ENCODE measurements at regions not wholly inside any gene's neighbourhood (a gene's known extent, or its start where the extent isn't known, plus 50 kb on each side); places are given as distances from the start of the nearest gene placed in this dataset.

- Mint-ChIP-seq H3K27me3 (ENCODE audit: low read depth in 3 of 3) (peaks cover 2 to 11% (median 9%) of the 10 kb centered on the region in 3 donors), H3K4me1 (no peaks in the 10 kb centered on the region), H3K9me3 (no peaks in the 10 kb centered on the region), H3K36me3 (no peaks in the 10 kb centered on the region), H3K4me3 (no peak overlapping the region), H3K27ac (no peak overlapping the region)
- no peak for DNase-seq
- Histone ChIP-seq H3K4me2 (replicated peaks; ENCODE audit: extremely low read depth, low read length, poor library complexity, severe bottlenecking) (no peak overlapping the region), H2AFZ (ENCODE audit: insufficient read depth, low read depth, low read length, poor library complexity, severe bottlenecking) (no peak overlapping the region), H3K79me2 (ENCODE audit: insufficient read depth, low read length) (no peaks in the 10 kb centered on the region), H3K4me1 (ENCODE audit: control insufficient read depth in 1 of 2, insufficient read depth in 2 of 2, low read length in 2 of 2) (no peaks in the 10 kb centered on the region), H3K36me3 (replicated peaks in 1 of 2; ENCODE audit: control insufficient read depth in 1 of 2, insufficient read depth in 2 of 2, low read length in 2 of 2) (no peaks in the 10 kb centered on the region), H3K27ac (ENCODE audit: low read depth in 1 of 2, low read length in 2 of 2) (no peak overlapping the region), H3K9ac (ENCODE audit: insufficient read depth, low read length, poor library complexity, severe bottlenecking) (no peak overlapping the region), H3K4me3 (replicated peaks in 1 of 3; ENCODE audit: low read depth in 2 of 3, low read length in 3 of 3) (no peak overlapping the region), H4K20me1 (ENCODE audit: insufficient read depth, low read length) (no peaks in the 10 kb centered on the region), H3K27me3 (ENCODE audit: control insufficient read depth in 2 of 2, insufficient read depth in 2 of 2, low read length in 2 of 2) (peaks cover 0 to 6% of the 10 kb centered on the region in 2 donors), H3K9me3 (replicated peaks in 1 of 2; ENCODE audit: control insufficient read depth in 1 of 2, insufficient read depth in 1 of 2, low read length in 2 of 2) (no peaks in the 10 kb centered on the region)
- 66% methylated on average over 6 of the region's 8 CpGs for WGBS (ENCODE audit: insufficient coverage)
- TF ChIP-seq, protein P1, sequence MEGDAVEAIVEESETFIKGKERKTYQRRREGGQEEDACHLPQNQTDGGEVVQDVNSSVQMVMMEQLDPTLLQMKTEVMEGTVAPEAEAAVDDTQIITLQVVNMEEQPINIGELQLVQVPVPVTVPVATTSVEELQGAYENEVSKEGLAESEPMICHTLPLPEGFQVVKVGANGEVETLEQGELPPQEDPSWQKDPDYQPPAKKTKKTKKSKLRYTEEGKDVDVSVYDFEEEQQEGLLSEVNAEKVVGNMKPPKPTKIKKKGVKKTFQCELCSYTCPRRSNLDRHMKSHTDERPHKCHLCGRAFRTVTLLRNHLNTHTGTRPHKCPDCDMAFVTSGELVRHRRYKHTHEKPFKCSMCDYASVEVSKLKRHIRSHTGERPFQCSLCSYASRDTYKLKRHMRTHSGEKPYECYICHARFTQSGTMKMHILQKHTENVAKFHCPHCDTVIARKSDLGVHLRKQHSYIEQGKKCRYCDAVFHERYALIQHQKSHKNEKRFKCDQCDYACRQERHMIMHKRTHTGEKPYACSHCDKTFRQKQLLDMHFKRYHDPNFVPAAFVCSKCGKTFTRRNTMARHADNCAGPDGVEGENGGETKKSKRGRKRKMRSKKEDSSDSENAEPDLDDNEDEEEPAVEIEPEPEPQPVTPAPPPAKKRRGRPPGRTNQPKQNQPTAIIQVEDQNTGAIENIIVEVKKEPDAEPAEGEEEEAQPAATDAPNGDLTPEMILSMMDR (IDR thresholded peaks at IDR 0.05) = no peak
- intact Hi-C loops (cut with micrococcal nuclease) = no loop called here
Observed at GRCh38 chr9:89865357-89865756, 260.5 kb downstream of the GADD45G start.

GRCh38 chr9:89865981-89866380 is 261.2 kb downstream of the GADD45G start:
- H3K4me1 ChIP-seq (ENCODE audit: control insufficient read depth in 1 of 2, insufficient read depth in 2 of 2, low read length in 2 of 2) = no peaks in the 10 kb centered on the region
- no peak overlapping the region for H2AFZ ChIP-seq (ENCODE audit: insufficient read depth, low read depth, low read length, poor library complexity, severe bottlenecking)
- no peaks in the 10 kb centered on the region for H3K36me3 ChIP-seq (replicated peaks in 1 of 2; ENCODE audit: control insufficient read depth in 1 of 2, insufficient read depth in 2 of 2, low read length in 2 of 2)
- H3K9ac ChIP-seq (ENCODE audit: insufficient read depth, low read length, poor library complexity, severe bottlenecking) = no peak overlapping the region
- Mint-ChIP-seq H3K27ac (no peak overlapping the region), H3K4me3 (no peak overlapping the region), H3K36me3 (no peaks in the 10 kb centered on the region), H3K4me1 (no peaks in the 10 kb centered on the region), H3K9me3 (no peaks in the 10 kb centered on the region), H3K27me3 (ENCODE audit: low read depth in 3 of 3) (peaks cover 2 to 11% (median 9%) of the 10 kb centered on the region in 3 donors)
- no peaks in the 10 kb centered on the region for H4K20me1 ChIP-seq (ENCODE audit: insufficient read depth, low read length)
- TF ChIP-seq, protein P1 (IDR thresholded peaks at IDR 0.05) = no peak
- DNase-seq = no peak
- WGBS (ENCODE audit: insufficient coverage) = 96% methylated on average over 9 of the region's 10 CpGs
- no peak overlapping the region for H3K4me2 ChIP-seq (replicated peaks; ENCODE audit: extremely low read depth, low read length, poor library complexity, severe bottlenecking)
- intact Hi-C loops (cut with micrococcal nuclease) = no loop called here
- no peaks in the 10 kb centered on the region for H3K9me3 ChIP-seq (replicated peaks in 1 of 2; ENCODE audit: control insufficient read depth in 1 of 2, insufficient read depth in 1 of 2, low read length in 2 of 2)
- H3K27ac ChIP-seq (ENCODE audit: low read depth in 1 of 2, low read length in 2 of 2) = no peak overlapping the region
- no peaks in the 10 kb centered on the region for H3K79me2 ChIP-seq (ENCODE audit: insufficient read depth, low read length)
- H3K4me3 ChIP-seq (replicated peaks in 1 of 3; ENCODE audit: low read depth in 2 of 3, low read length in 3 of 3) = no peak overlapping the region
- H3K27me3 ChIP-seq (ENCODE audit: control insufficient read depth in 2 of 2, insufficient read depth in 2 of 2, low read length in 2 of 2) = peaks cover 0 to 6% of the 10 kb centered on the region in 2 donors
